ENCODE measurements at regions not wholly inside any gene's neighbourhood (a gene's known extent, or its start where the extent isn't known, plus 50 kb on each side); places are given as distances from the start of the nearest gene placed in this dataset.

DNA sequence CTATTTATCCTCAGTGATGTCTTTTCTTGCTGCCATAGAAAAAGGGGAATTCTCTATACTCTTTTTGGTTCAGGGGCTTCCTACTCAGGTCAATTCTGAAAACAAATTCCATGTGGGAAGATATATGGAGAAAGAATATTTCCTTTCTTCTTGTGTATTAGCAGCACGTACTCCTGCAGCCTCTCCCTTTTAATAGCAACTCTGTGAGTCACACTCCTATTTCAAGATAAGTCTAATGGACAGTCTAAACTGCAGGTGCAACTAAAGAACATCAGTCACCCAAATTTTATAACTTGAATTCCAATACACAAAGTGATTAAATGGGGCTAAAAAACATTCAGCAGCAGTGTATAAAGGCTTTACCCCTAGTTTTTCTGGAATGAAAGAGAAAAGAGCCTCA, 942.2 kb downstream of the CNTNAP5 start:
- no peak overlapping the region for H3K4me3 ChIP-seq (ENCODE audit: low read depth, poor library complexity, severe bottlenecking)
- 26 to 39% methylated on average over 1 of the region's 1 CpG for WGBS, 2 donors
- no peak for DNase-seq (ENCODE audit: low spot score in 2 of 2)
- intact Hi-C loops (cut with DNase I; ENCODE audit: low total_unique reads), result no loop called here
- no peak for TF ChIP-seq POLR2A (IDR thresholded peaks at IDR 0.05)
- TF ChIP-seq CTCF (IDR thresholded peaks at IDR 0.05), result no peak

- DNase-seq (ENCODE audit: low spot score in 2 of 2), result no peak
- intact Hi-C loops (cut with DNase I; ENCODE audit: low total_unique reads), result no loop called here
- 49 to 59% methylated on average over 2 of the region's 2 CpGs for WGBS, 2 donors
- no peak overlapping the region for H3K4me3 ChIP-seq (ENCODE audit: low read depth, poor library complexity, severe bottlenecking)
- TF ChIP-seq POLR2A (IDR thresholded peaks at IDR 0.05) (no peak), CTCF (IDR thresholded peaks at IDR 0.05) (no peak)
Observed at GRCh38 chr2:124970030-124970429, 944.9 kb downstream of the CNTNAP5 start.

DNA sequence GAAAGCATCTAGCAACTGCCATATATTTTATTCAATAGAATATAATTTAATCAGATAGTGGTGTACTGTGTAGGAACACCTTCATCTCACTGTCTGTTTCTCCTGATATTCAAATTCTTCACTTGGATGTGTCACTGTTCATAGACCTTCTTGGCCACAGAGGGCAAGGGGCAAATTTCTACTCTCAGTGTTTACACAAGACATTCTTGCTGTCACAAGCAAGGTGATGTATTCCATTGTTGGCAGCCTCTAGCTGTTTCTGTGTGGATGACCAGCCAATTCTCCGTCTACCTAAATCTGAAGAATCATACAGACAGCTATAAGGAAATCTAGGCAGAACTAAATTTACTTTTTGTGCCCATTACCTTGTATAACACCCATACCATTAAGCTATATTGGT, 948.3 kb downstream of the CNTNAP5 start:
- H3K4me3 ChIP-seq (ENCODE audit: low read depth, poor library complexity, severe bottlenecking), result no peak overlapping the region
- 86 to 92% methylated on average over 1 of the region's 1 CpG for WGBS, 2 donors
- DNase-seq (ENCODE audit: low spot score in 2 of 2), result no peak
- TF ChIP-seq CTCF (IDR thresholded peaks at IDR 0.05) (no peak), POLR2A (IDR thresholded peaks at IDR 0.05) (no peak)
- intact Hi-C loops (cut with DNase I; ENCODE audit: low total_unique reads), result no loop called here

DNA sequence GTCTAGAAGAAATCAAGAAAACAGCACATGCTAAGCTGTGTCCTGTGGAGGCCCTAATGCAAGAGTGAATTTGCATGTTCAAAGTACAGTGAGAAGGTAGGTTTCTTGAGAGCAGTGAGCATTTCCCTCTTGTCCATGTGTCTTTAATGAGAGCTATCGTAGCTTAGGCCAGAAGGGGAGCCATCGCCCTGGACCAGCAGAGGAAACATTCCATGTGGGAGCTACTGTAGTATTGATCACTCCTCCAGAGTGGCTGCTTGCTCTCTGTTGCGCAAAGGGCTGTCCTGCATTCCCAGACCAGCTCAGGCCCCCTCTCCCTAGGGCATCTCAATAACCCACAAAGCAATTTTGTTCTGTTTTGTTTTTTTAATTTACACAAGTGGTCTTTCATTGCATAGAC, 950.1 kb downstream of the CNTNAP5 start:
- no peak overlapping the region for H3K4me3 ChIP-seq (ENCODE audit: low read depth, poor library complexity, severe bottlenecking)
- DNase-seq (ENCODE audit: low spot score in 2 of 2), result no peak
- WGBS, 2 donors, result 79 to 82% methylated on average over 3 of the region's 3 CpGs
- intact Hi-C loops (cut with DNase I; ENCODE audit: low total_unique reads), result no loop called here
- TF ChIP-seq POLR2A (IDR thresholded peaks at IDR 0.05) (no peak), CTCF (IDR thresholded peaks at IDR 0.05) (no peak)

DNA sequence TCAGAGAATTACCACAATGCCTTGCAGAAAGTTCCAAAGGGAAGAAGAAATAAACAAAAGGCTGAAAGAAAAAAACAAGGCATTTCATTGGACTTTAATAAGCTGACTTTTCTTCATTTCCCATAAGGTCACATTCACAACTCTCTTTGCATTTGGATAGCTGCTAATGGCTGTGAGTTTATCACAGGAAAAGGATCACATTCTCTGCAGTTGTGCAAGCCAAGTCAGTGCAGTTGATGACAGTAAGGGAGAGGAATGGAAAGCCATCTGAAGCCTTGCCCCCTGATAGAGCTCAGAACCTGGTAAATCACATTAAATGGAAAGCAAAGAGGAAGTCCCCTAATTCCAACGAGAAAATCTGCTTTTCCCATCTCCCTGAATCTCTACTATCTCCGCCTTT, 950.6 kb downstream of the CNTNAP5 start:
- 50 to 67% methylated on average over 2 of the region's 2 CpGs for WGBS, 2 donors
- intact Hi-C loops (cut with DNase I; ENCODE audit: low total_unique reads), result no loop called here
- no peak for TF ChIP-seq CTCF (IDR thresholded peaks at IDR 0.05)
- TF ChIP-seq POLR2A (IDR thresholded peaks at IDR 0.05), result no peak
- H3K4me3 ChIP-seq (ENCODE audit: low read depth, poor library complexity, severe bottlenecking), result no peak overlapping the region
- DNase-seq (ENCODE audit: low spot score in 2 of 2), result no peak

- DNase-seq (ENCODE audit: low spot score in 2 of 2), result no peak
- whole genome bisulfite sequencing, 2 donors, result 60 to 68% methylated on average over 3 of the region's 3 CpGs
- no peak for TF ChIP-seq CTCF (IDR thresholded peaks at IDR 0.05)
- H3K4me3 ChIP-seq (ENCODE audit: low read depth, poor library complexity, severe bottlenecking), result no peak overlapping the region
- intact Hi-C loops (cut with DNase I; ENCODE audit: low total_unique reads), result no loop called here
Observed at GRCh38 chr2:124978597-124978996, 953.5 kb downstream of the CNTNAP5 start.

All from lower leg skin (tissue), 4 donors.